NCI-H1417 (cell line): ENCODE measurements at regions not wholly inside any gene's neighbourhood (a gene's known extent, or its start where the extent isn't known, plus 50 kb on each side); places are given as distances from the start of the nearest gene placed in this dataset.
A peak's percentile ranks its signal among the peaks of the same experiment; 100 is the strongest.
"Not testable (repeated sequence)": the region's sequence is repeated elsewhere in the genome, so short reads cannot be mapped to it uniquely, and the experiment has no call there.

Source experiments
- DNase-seq, 3 experiments: peaks; one replicate each; lab custom pipeline; 2025; lab: John Stamatoyannopoulos, UW

DNA sequence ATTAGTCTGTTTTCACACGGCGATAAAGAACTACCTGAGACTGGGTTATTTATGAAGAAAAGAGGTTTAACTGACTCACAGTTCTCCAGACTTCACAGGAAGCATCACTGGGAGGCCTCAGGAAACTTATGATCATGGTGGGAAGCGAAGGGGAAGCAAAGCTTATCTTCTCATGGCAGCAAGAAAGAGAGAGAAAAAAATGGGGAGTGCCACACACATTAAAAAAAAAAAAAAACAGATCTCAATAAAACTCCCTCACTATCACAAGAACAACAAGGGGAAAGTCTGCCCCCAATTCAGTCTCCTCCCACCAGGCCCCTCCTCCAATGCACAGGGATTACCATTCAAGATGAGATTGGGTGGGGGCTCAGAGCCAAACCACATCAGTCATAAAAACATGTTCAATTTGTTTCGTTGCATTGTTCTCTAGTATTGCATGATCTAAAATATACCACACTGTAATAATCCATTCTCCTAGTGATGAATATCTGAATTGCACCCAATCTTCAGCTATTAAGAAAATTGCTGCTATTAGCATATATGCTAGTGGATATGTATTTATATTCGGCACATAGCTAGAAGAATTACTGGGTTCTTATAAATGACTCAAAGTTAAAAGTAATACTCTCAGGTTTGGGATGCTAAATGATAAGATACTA lies 328.9 kb upstream of the KCND2 start:
- no peak for DNase-seq

DNA sequence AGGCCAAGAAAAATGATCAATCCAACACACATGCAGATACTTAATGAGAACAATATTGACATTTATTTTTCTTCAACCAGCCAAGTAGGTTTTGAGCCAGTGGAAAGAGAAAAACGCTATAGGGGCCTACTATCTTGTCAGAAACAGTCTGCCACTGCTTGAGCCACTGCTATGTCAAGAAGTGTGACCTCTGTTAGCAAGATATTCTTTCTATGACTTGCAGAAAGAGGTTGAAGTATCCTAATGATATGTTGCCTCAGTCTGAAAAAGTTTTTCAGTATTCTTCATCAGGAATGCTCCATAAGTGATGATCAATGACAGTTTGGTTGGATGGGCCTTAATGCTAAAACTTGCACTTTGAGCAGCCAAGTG lies 328.4 kb upstream of the KCND2 start:
- DNase-seq, result no peak

DNA sequence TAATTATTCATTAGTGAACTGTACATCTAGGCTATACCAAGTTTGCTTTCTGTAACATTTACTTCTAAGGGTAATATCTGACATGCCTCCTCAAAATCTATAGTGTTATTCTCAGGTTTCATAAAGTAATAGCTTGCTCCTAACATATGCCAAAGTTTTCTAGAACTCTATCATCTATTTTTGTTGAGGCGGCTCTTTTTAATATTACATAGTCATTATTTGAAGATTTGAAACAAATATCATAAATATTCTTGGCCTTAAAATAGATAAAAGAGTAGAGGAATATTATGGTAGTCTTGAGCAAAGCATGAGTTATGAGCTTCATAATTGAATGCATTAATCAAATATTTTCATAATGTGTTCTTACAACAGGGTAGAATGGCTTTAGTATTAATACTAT lies 327.2 kb upstream of the KCND2 start:
- no peak for DNase-seq

DNA sequence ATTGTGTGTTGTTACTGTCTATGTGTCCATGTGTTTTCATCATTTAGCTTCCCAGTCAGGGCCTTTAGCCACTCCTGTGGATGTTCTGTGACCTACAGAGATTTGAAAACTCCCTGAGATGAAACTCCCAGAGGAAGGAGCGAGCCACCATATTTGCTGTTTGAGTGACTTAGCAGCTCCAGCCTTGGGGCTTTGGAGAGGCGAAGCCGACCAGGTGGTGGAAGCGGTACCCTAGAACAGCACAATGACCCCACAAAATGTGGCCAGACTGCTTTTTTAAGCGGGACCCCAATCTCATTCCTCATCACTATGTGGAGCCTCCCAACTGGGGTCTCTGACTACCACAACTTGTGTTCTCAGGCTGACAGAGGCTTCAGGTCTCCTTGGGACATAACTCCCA lies 323.9 kb upstream of the KCND2 start:
- DNase-seq, result no peak

GRCh38 chr7:119950390-119951041 lies 322.5 kb upstream of the KCND2 start:
- not testable (repeated sequence) for DNase-seq

DNA sequence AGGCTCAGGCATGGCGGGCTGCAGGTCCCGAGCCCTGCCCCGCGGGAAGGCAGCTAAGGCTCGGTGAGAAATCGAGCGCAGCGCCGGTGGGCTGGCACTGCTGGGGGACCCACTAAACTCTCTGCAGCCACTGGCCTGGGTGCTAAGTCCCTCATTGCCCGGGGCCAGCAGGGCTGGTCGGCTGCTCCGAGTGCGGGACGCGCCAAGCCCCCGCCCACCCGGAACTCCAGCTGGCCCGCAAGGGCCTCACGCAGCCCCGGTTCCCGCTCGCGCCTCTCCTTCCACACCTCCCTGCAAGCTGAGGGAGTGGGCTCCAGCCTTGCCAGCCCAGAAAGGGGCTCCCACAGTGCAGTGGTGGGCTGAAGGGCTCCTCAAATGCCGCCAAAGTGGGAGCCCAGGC lies 321.4 kb upstream of the KCND2 start:
- not testable (repeated sequence) for DNase-seq

- DNase-seq, result no peak
Measured at GRCh38 chr7:119957335-119957734, 315.6 kb upstream of the KCND2 start.

GRCh38 chr7:119959811-119960210 lies 313.2 kb upstream of the KCND2 start:
- DNase-seq, result no peak

GRCh38 chr7:119963654-119964053 lies 309.3 kb upstream of the KCND2 start:
- no peak for DNase-seq

DNA sequence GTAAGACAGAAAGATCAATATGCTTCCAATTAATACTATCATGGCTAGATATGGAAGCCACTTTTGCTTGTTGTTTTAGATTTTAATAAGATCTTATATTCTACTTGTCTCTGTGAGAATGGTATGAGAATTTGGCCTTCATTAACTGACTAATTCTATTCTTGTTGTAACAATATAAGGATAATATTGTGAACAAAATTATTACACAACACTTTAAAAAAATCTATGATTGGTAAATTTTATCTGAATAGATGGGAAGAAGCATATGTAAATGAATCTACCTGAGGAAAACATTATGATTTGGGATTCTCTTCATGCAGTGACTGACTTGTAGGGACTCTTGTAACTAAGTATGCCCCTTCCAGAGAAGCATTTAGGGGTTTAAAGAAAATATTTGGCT lies 308.9 kb upstream of the KCND2 start:
- DNase-seq, result no peak

DNA sequence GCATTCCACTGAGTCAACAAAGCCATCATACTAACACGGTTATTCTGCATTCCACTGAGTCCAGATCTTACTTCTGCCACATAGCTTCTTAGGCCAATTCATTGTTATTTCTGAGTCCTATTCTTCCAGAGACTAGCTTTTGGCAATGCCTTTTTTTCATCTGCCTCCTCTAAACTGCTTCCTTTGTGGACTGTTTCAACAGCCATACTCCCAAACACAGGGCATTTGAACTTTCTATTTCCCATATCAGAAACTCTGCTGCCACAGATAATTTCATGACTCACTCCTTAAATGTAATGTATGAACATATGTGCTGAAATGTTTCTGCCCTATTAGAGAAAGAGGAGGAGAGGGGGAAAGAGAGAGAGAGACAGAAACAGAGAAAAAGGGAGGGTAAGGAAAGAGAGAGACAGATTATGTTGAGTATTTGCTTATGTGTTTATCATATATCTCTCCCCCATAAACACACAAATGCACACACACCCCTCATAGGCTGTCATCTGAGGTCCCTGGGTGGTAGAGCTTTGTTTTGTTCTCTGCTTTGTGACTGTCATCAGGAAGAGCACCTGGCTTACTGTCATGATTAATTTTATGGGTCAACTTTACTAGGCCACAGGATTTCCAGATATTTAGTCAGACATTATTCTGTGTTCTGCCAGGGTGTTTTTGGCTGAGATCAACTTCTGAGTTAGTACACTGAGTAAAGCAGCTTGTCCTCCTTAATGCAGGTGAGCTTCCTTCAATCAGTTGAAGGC lies 308.0 kb upstream of the KCND2 start:
- peak in 1 of 3 experiments; percentile 46 for DNase-seq

- no peak for DNase-seq
Measured at GRCh38 chr7:119967221-119967620, 305.8 kb upstream of the KCND2 start.

DNA sequence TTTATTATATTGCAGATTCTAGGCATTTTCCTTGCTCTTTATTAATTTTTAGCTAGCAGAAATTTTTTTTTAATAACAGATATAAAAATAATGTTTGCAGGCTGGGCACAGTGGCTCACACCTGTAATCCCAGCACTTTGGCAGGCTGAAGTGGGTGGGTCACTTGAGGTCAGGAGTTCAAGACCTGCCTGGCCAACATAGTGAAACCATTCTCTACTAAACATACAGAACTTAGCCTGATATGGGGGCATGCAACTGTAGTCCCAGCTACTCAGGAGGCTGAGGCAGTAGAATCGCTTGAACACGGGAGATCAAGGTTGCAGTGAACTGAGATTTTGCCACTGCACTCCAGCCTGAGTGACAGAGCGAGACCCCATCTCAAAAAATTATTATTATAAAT lies 304.6 kb upstream of the KCND2 start:
- not testable (repeated sequence) for DNase-seq

GRCh38 chr7:119969054-119969453 lies 303.9 kb upstream of the KCND2 start:
- no peak for DNase-seq

GRCh38 chr7:119969763-119970162 lies 303.2 kb upstream of the KCND2 start:
- no peak for DNase-seq

DNA sequence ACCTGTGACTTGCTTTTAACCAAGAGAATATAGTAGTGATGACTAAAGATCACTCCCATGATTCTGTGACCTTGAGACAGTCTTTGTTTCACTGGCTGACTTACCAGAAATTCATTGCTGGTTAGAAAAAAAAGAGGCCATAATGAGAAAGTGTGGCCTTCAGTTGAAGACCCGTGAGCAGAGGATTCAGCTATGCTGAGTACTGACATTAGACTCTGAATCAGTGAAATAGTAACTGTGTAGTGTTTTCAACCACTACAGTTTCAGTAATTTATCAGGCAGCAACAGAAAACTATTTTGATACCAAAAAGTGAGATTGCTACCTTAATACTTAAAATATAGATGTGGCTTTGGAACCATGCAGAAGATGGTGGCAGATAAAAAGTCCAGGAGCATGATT lies 298.0 kb upstream of the KCND2 start:
- no peak for DNase-seq

- no peak for DNase-seq
Measured at GRCh38 chr7:119982884-119983283, 290.1 kb upstream of the KCND2 start.

DNA sequence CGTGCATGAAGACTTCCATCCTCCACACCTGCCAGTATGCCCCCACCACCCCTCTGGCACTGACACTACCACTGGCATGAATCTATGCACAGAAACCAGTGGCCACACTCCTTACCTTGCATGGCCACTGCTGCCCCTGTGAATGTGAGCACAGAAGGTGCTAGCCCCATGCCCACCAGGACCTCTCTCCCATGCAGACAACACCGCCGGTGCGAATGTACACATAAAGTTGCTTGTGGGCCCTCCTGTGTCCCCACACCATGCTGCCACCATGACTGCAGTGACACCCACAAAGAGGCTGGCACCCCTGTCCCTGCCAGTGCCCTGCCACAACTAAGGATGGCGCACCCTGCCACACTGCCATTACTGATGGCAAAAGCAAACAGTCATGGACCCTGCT lies 289.5 kb upstream of the KCND2 start:
- DNase-seq, result no peak

- no peak for DNase-seq
Measured at GRCh38 chr7:119984247-119984646, 288.7 kb upstream of the KCND2 start.

GRCh38 chr7:119988401-119988800 lies 284.6 kb upstream of the KCND2 start:
- DNase-seq, result no peak

DNA sequence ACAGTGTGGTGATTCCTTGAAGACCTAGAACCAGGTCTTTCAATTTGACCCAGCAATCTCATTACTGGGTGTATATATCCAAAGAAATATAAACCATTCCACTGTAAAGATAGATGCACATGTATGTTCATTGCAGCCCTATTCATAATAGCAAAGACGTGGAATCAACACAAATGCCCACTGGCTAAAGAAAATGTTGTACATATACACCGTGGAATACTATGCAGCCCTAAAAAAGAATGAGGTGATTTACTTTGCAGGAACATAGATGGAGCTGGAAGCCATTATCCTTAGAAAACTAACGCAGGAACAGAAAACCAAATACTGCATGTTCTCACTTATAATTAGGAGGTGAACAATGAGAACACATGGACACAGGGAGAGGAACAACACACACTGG lies 278.0 kb upstream of the KCND2 start:
- no peak for DNase-seq

GRCh38 chr7:119996634-119997033 lies 276.3 kb upstream of the KCND2 start:
- DNase-seq, result no peak

DNA sequence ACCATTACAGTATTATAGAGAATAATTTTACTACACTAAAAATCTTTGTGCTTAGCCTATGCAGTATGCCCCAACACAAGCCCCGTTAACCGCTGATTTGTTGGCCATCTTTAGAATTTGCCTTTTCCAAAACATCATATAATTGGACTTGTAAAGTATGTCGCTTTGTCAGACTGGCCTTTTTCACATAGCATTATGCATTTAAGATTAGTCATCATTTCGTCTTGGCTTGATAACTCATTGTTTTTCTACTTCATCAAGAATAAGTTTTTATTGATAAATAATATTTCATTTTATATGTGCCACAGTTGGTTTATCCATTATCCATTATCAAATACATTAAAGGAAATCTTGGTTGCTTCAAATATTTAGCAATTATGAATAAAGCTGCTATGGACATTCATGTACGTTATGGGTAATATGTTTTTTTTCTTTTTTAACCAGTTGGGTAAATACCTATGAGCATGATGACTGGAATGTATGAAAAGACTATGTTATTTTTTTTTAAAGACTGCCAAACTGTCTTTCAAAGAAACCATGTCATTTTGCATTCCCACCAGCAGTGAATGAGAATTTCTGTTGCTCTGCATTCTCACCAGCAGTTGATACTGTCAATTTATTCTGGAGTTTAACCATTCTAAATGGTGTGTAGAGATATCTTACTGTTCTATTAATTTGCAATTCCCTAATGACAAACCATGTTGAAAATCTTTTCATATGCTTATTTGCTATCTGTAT lies 273.1 kb upstream of the KCND2 start:
- no peak for DNase-seq
